Smooth muscle cell (in vitro differentiated cells): ENCODE measurements at regions not wholly inside any gene's neighbourhood (a gene's known extent, or its start where the extent isn't known, plus 50 kb on each side); places are given as distances from the start of the nearest gene placed in this dataset.

ENCODE experiments used
- DNase-seq: peaks from one replicate; lab custom pipeline; 2025; ENCODE audit not compliant: unreplicated experiment; lab: John Stamatoyannopoulos, UW
- H2AFZ ChIP-seq: fragments of 200-600 bp; sonication (generic); 2 replicates; pipeline ENCODE4 v1.6.0; 2016; ENCODE audit warnings: antibody characterized with exemption, low read depth, mild to moderate bottlenecking
- H3F3A ChIP-seq: fragments of 200-600 bp; sonication (generic); 2 replicates; pipeline ENCODE4 v1.6.0; 2017; ENCODE audit warnings: antibody characterized with exemption, low read depth
- H3K27ac ChIP-seq: fragments of 200-600 bp; sonication (generic); 2 replicates; pipeline ENCODE4 v1.5.1; 2016; ENCODE audit warnings: low read depth, mild to moderate bottlenecking
- H3K27me3 ChIP-seq: fragments of 200-600 bp; sonication (generic); 2 replicates; pipeline ENCODE4 v1.6.1; 2016; ENCODE audit warnings: low read depth, mild to moderate bottlenecking
- H3K36me3 ChIP-seq: fragments of 200-600 bp; sonication (generic); 2 replicates; pipeline ENCODE4 v1.5.1; 2016; ENCODE audit warnings: low read depth
- H3K4me1 ChIP-seq: fragments of 200-600 bp; sonication (generic); 2 replicates; pipeline ENCODE4 v1.5.1; 2016; ENCODE audit warnings: low read depth
- H3K4me2 ChIP-seq: fragments of 200-600 bp; sonication (generic); 2 replicates; pipeline ENCODE4 v1.6.0; 2016; ENCODE audit warnings: mild to moderate bottlenecking
- H3K4me3 ChIP-seq: fragments of 200-600 bp; sonication (generic); 2 replicates; pipeline ENCODE4 v1.5.1; 2016; ENCODE audit warnings: mild to moderate bottlenecking
- H3K79me2 ChIP-seq: fragments of 200-600 bp; sonication (generic); 2 replicates; pipeline ENCODE4 v1.6.0; 2016; ENCODE audit warnings: low read depth, mild to moderate bottlenecking
- H3K9ac ChIP-seq: fragments of 200-600 bp; sonication (generic); 2 replicates; pipeline ENCODE4 v1.6.0; 2016; ENCODE audit warnings: low read depth
- H3K9me3 ChIP-seq: fragments of 200-600 bp; sonication (generic); replicated peaks from 2 replicates; pipeline ENCODE4 v1.5.1; 2016; ENCODE audit warnings: low read depth
- H4K20me1 ChIP-seq: fragments of 200-600 bp; sonication (generic); 2 replicates; pipeline ENCODE4 v1.6.0; 2016; ENCODE audit warnings: low read depth
- WGBS: methylation state at CpG from one replicate; pipeline ENCODE4 v1.1.7; 2016; ENCODE audit warnings: low lambda C conversion rate; 5-methylcytosine and 5-hydroxymethylcytosine counted together
- TF ChIP-seq, protein P1 (sequence below): fragments of 200-600 bp; sonication (generic); IDR thresholded peaks from 2 replicates; pipeline ENCODE4 v1.5.1; 2017; ENCODE audit warnings: borderline replicate concordance, mild to moderate bottlenecking, antibody characterized with exemption; ENCODE audit not compliant: insufficient read depth, poor library complexity, severe bottlenecking

DNA sequence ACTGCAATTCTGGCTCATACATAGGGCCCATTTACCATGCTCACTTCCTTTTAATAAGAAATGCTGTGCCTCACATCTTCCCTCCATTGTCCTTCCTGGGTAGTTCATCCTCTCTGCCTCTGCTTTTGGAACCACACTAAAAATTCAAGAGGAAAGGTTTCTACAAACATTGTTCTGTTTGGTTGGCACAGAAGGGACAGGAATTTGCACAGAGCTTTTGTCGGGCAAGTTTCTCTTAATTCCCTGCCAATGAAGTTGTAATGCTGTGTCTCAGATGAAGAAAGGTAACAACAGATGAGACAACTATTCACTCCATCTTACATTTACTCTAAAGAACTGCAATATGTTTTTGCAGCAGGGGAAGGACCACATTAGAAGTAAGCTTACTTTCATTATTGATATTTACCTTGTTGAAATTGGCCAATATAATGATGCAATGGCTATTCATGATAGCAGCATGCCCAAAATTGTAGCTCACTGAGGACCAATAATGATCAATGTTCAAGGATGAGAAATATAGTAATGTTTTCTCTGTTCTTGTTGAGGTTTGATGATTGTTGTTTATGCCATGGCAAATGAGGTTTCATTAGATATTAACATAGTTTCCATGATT lies 82.5 kb upstream of the HMHB1 start:
- H3K27ac ChIP-seq = no peak overlapping the region
- no peaks in the 10 kb centered on the region for H3K36me3 ChIP-seq
- TF ChIP-seq, protein P1, sequence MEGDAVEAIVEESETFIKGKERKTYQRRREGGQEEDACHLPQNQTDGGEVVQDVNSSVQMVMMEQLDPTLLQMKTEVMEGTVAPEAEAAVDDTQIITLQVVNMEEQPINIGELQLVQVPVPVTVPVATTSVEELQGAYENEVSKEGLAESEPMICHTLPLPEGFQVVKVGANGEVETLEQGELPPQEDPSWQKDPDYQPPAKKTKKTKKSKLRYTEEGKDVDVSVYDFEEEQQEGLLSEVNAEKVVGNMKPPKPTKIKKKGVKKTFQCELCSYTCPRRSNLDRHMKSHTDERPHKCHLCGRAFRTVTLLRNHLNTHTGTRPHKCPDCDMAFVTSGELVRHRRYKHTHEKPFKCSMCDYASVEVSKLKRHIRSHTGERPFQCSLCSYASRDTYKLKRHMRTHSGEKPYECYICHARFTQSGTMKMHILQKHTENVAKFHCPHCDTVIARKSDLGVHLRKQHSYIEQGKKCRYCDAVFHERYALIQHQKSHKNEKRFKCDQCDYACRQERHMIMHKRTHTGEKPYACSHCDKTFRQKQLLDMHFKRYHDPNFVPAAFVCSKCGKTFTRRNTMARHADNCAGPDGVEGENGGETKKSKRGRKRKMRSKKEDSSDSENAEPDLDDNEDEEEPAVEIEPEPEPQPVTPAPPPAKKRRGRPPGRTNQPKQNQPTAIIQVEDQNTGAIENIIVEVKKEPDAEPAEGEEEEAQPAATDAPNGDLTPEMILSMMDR = no peak
- no peak overlapping the region for H3K4me2 ChIP-seq
- no peak overlapping the region for H3K9ac ChIP-seq
- no peak overlapping the region for H3K4me3 ChIP-seq
- 93% methylated on average over 1 of the region's 1 CpG for WGBS
- H3K9me3 ChIP-seq = peaks cover 7% of the 10 kb centered on the region
- H3K79me2 ChIP-seq = no peaks in the 10 kb centered on the region
- H2AFZ ChIP-seq = no peak overlapping the region
- H3K27me3 ChIP-seq = peaks cover 4% of the 10 kb centered on the region
- H3F3A ChIP-seq = no peaks in the 10 kb centered on the region
- no peaks in the 10 kb centered on the region for H3K4me1 ChIP-seq
- no peak for DNase-seq
- no peaks in the 10 kb centered on the region for H4K20me1 ChIP-seq

DNA sequence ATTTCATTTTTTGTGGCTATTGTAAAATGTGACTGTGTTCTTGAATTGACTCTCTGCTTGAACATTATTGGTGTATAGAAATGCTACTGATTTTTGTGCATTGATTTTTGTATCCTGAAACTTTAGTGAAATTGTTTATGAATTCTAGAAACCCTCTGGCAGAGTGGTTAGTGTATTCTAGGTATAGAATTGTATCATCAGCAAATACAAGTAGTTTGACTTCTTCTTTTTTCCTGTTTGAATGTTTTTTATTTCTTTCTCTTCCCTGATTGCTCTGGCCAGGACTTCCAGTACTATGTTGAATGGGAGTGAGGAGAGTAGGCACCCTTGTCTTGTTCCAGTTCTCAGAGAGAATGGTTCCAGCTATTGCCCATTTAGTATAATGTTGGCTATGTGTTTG lies 88.8 kb upstream of the HMHB1 start:
- H3K4me3 ChIP-seq = no peak overlapping the region
- peaks cover 8% of the 10 kb centered on the region for H3K9me3 ChIP-seq
- H3F3A ChIP-seq = no peaks in the 10 kb centered on the region
- DNase-seq = no peak
- H3K4me2 ChIP-seq = no peak overlapping the region
- no peak overlapping the region for H2AFZ ChIP-seq
- TF ChIP-seq, protein P1 = no peak
- H3K36me3 ChIP-seq = no peaks in the 10 kb centered on the region
- H3K27ac ChIP-seq = no peak overlapping the region
- no peaks in the 10 kb centered on the region for H3K4me1 ChIP-seq
- no peaks in the 10 kb centered on the region for H3K27me3 ChIP-seq
- no peaks in the 10 kb centered on the region for H4K20me1 ChIP-seq
- H3K9ac ChIP-seq = no peak overlapping the region
- H3K79me2 ChIP-seq = no peaks in the 10 kb centered on the region

DNA sequence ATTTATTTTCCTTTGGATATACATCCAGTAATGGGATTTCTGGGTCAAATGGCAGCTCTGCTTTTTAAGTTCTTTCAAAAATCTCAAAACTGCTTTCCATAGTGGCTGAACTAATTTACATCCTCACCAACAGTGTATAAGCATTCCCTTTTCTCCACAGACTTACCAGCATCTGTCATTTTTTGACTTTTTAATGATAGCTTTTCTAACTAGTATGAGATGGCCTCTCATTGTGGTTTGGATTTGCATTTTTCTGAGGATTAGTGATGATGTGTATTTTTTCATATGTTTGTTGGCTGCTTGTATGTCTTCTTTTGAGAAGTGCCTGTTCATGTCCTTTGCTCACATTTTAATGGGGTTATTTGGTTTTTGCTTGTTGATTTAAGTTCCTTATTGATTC lies 90.0 kb upstream of the HMHB1 start:
- no peaks in the 10 kb centered on the region for H3F3A ChIP-seq
- no peak for DNase-seq

DNA sequence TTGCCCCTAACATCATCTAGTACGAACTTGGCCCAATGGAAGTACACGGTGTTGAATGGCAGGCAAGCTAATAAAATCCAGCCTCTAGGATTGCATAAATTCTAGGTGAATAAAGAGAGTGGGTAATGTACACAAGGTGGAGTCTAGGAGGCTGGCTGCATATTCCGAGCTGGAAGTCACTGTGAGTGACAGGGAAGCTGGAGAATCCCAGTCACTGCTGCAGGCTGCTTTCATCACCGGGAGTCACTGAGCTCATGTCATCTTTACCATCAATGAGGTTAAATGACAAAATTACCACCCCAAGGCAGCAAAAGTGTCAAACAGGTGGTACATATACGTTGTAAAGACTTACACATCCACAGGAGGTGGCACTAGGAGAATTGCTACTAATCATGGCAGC lies 91.3 kb upstream of the HMHB1 start:
- Histone ChIP-seq H3K4me3 (no peak overlapping the region), H4K20me1 (no peaks in the 10 kb centered on the region), H3K27ac (no peak overlapping the region), H3K4me1 (no peaks in the 10 kb centered on the region), H3K9me3 (peaks cover 5% of the 10 kb centered on the region), H3F3A (no peaks in the 10 kb centered on the region), H3K27me3 (no peaks in the 10 kb centered on the region), H3K9ac (no peak overlapping the region), H3K36me3 (no peaks in the 10 kb centered on the region), H3K4me2 (no peak overlapping the region), H2AFZ (no peak overlapping the region), H3K79me2 (no peaks in the 10 kb centered on the region)
- no peak for DNase-seq
- WGBS = 56% methylated on average over 5 of the region's 5 CpGs
- TF ChIP-seq, protein P1 = no peak

More for the DNA sequence above, 90.0 kb upstream of the HMHB1 start:
- TF ChIP-seq, protein P1 = no peak
- Histone ChIP-seq H4K20me1 (no peaks in the 10 kb centered on the region), H3K9me3 (peaks cover 8% of the 10 kb centered on the region), H3K27me3 (no peaks in the 10 kb centered on the region), H3K4me1 (no peaks in the 10 kb centered on the region), H3K4me2 (no peak overlapping the region), H3K79me2 (no peaks in the 10 kb centered on the region), H3K9ac (no peak overlapping the region), H3K36me3 (no peaks in the 10 kb centered on the region), H2AFZ (no peak overlapping the region), H3K4me3 (no peak overlapping the region), H3K27ac (no peak overlapping the region)
